ENCODE measurements at regions not wholly inside any gene's neighbourhood (a gene's known extent, or its start where the extent isn't known, plus 50 kb on each side); places are given as distances from the start of the nearest gene placed in this dataset.

- no peak for TF ChIP-seq POLR2AphosphoS5 (IDR thresholded peaks at IDR 0.05; ENCODE audit: low read depth, low read length)
- TF ChIP-seq TAF1 (IDR thresholded peaks at IDR 0.05; ENCODE audit: borderline replicate concordance, insufficient read depth, low read length), result no peak
- no peak for TF ChIP-seq FOXP2 (optimal IDR thresholded peaks at IDR 0.05; ENCODE audit: borderline replicate concordance, extremely low read depth, extremely low read length, insufficient read depth)
These were observed 77.2 kb upstream of the AKIP1 start for GRCh38 chr11:8833568-8834315.
